ENCODE measurements at regions not wholly inside any gene's neighbourhood (a gene's known extent, or its start where the extent isn't known, plus 50 kb on each side); places are given as distances from the start of the nearest gene placed in this dataset.

GRCh38 chr14:56482310-56482911 lies 97.2 kb upstream of the TMEM260 start:
- ChIA-PET CTCF (interaction anchor here (0.6 to 1.0 kb wide), 4 partner anchors 142 to 1044 kb away, joined by 3 read pairs; no protein-coding TSS in a partner anchor), POLR2A (no interaction called here)
- peak; percentile 45 for DNase-seq (ENCODE audit: extremely low spot score)
- TF ChIP-seq PKNOX1 (IDR thresholded peaks at IDR 0.05) (no peak), ARNT (IDR thresholded peaks at IDR 0.05) (no peak), ELF4 (IDR thresholded peaks at IDR 0.05) (no peak), FOXM1 (IDR thresholded peaks at IDR 0.05; ENCODE audit: borderline replicate concordance) (no peak), CTBP1 (IDR thresholded peaks at IDR 0.05; ENCODE audit: borderline replicate concordance) (no peak), BHLHE40 (IDR thresholded peaks at IDR 0.05; ENCODE audit: borderline replicate concordance) (no peak)

- TF ChIP-seq CTBP1 (IDR thresholded peaks at IDR 0.05; ENCODE audit: borderline replicate concordance) (no peak), HDGF (IDR thresholded peaks at IDR 0.05; ENCODE audit: borderline replicate concordance) (no peak), FOXK2 (IDR thresholded peaks at IDR 0.05) (no peak), L3MBTL2 (conservative IDR thresholded peaks at IDR 0.05) (no peak), TARDBP (IDR thresholded peaks at IDR 0.05) (no peak), ARNT (IDR thresholded peaks at IDR 0.05) (no peak), SUZ12 (IDR thresholded peaks at IDR 0.05) (no peak), FOXA1 (IDR thresholded peaks at IDR 0.05) (no peak), LEF1 (IDR thresholded peaks at IDR 0.05; ENCODE audit: borderline replicate concordance) (no peak), SP1 (IDR thresholded peaks at IDR 0.05) (no peak), NFRKB (IDR thresholded peaks at IDR 0.05) (no peak), PKNOX1 (IDR thresholded peaks at IDR 0.05) (no peak), FOXM1 (IDR thresholded peaks at IDR 0.05; ENCODE audit: borderline replicate concordance) (no peak), BHLHE40 (IDR thresholded peaks at IDR 0.05; ENCODE audit: borderline replicate concordance) (no peak), ELF4 (IDR thresholded peaks at IDR 0.05) (no peak), ZNF384 (IDR thresholded peaks at IDR 0.05) (no peak)
- POLR2A ChIA-PET: no interaction called here
- CTCF ChIA-PET: interaction anchor here (0.6 to 1.5 kb wide), 7 partner anchors 25 to 1041 kb away, joined by 3 to 4 read pairs (median 3); no protein-coding TSS in a partner anchor
- DNase-seq (ENCODE audit: extremely low spot score): peak; percentile 10
These were observed 92.4 kb upstream of the TMEM260 start for GRCh38 chr14:56487090-56487667.

GRCh38 chr14:56487761-56488160 lies 91.8 kb upstream of the TMEM260 start:
- no peak for DNase-seq (ENCODE audit: extremely low spot score)
- ChIA-PET CTCF (interaction anchor here (0.6 to 1.5 kb wide), 3 partner anchors 103 to 1041 kb away, joined by 3 read pairs; no protein-coding TSS in a partner anchor), POLR2A (no interaction called here)
- TF ChIP-seq TARDBP (IDR thresholded peaks at IDR 0.05): no peak

- TF ChIP-seq L3MBTL2 (conservative IDR thresholded peaks at IDR 0.05) (no peak), ELF4 (IDR thresholded peaks at IDR 0.05) (no peak), FOXK2 (IDR thresholded peaks at IDR 0.05) (no peak), FOXM1 (IDR thresholded peaks at IDR 0.05; ENCODE audit: borderline replicate concordance) (no peak), TARDBP (IDR thresholded peaks at IDR 0.05) (no peak), PKNOX1 (IDR thresholded peaks at IDR 0.05) (no peak), FOXA1 (IDR thresholded peaks at IDR 0.05) (no peak), SP1 (IDR thresholded peaks at IDR 0.05) (no peak), ARNT (IDR thresholded peaks at IDR 0.05) (no peak), SUZ12 (IDR thresholded peaks at IDR 0.05) (no peak), ZNF384 (IDR thresholded peaks at IDR 0.05) (no peak), LEF1 (IDR thresholded peaks at IDR 0.05; ENCODE audit: borderline replicate concordance) (no peak), HDGF (IDR thresholded peaks at IDR 0.05; ENCODE audit: borderline replicate concordance) (no peak), NFRKB (IDR thresholded peaks at IDR 0.05) (no peak)
- POLR2A ChIA-PET: no interaction called here
- no peak for DNase-seq (ENCODE audit: extremely low spot score)
- CTCF ChIA-PET: no interaction called here
These were observed 91.3 kb upstream of the TMEM260 start for GRCh38 chr14:56488306-56488705.

- ChIA-PET POLR2A (no interaction called here), CTCF (interaction anchor here (0.6 to 1.4 kb wide), 12 partner anchors 20 to 1237 kb away, joined by 3 to 7 read pairs (median 3); no protein-coding TSS in a partner anchor)
- peak; percentile 21 for DNase-seq (ENCODE audit: extremely low spot score)
- no peak for TF ChIP-seq FOXK2 (IDR thresholded peaks at IDR 0.05)
- no peak for TF ChIP-seq L3MBTL2 (conservative IDR thresholded peaks at IDR 0.05)
- TF ChIP-seq LEF1 (IDR thresholded peaks at IDR 0.05; ENCODE audit: borderline replicate concordance): no peak
- no peak for TF ChIP-seq ZNF384 (IDR thresholded peaks at IDR 0.05)
- TF ChIP-seq ARNT (IDR thresholded peaks at IDR 0.05): no peak
- no peak for TF ChIP-seq BHLHE40 (IDR thresholded peaks at IDR 0.05; ENCODE audit: borderline replicate concordance)
- no peak for TF ChIP-seq SP1 (IDR thresholded peaks at IDR 0.05)
- TF ChIP-seq CTBP1 (IDR thresholded peaks at IDR 0.05; ENCODE audit: borderline replicate concordance): no peak
- no peak for TF ChIP-seq FOXM1 (IDR thresholded peaks at IDR 0.05; ENCODE audit: borderline replicate concordance)
- TF ChIP-seq FOXA1 (IDR thresholded peaks at IDR 0.05): no peak
- no peak for TF ChIP-seq TARDBP (IDR thresholded peaks at IDR 0.05)
- no peak for TF ChIP-seq SUZ12 (IDR thresholded peaks at IDR 0.05)
- no peak for TF ChIP-seq ELF4 (IDR thresholded peaks at IDR 0.05)
- TF ChIP-seq NFRKB (IDR thresholded peaks at IDR 0.05): no peak
- TF ChIP-seq PKNOX1 (IDR thresholded peaks at IDR 0.05): no peak
These were observed 89.2 kb upstream of the TMEM260 start for GRCh38 chr14:56490379-56490778.
